H1 (cell line): ENCODE measurements at regions not wholly inside any gene's neighbourhood (a gene's known extent, or its start where the extent isn't known, plus 50 kb on each side); places are given as distances from the start of the nearest gene placed in this dataset.

ENCODE experiments used
- CTCF ChIA-PET: fragments of 300-600 bp; sonication (Branson Sonifier 250); formaldehyde crosslinking; loops from one replicate; lab custom pipeline; 2021; ENCODE audit not compliant: partially characterized antibody; lab: Charles Lee
- POLR2A ChIA-PET: fragments of 300-600 bp; sonication (Branson Sonifier 250); formaldehyde crosslinking; loops from one replicate; lab custom pipeline; 2021; ENCODE audit warnings: inconsistent platforms; ENCODE audit not compliant: partially characterized antibody; lab: Charles Lee
- DNase-seq, 2 experiments: peaks; one replicate each; pipeline versions ENCODE4 v3.0.0 to v3.0.0-alpha.2; 2010 to 2022; ENCODE audit warnings: low spot score in 2 of 2, low read depth in 1 of 2, mixed read lengths in 1 of 2
- FAIRE-seq: peaks from 2 replicates; lab custom pipeline; 2011; peaks lifted over from hg19 to GRCh38; lab: Jason Lieb, UNC
- H2AFZ ChIP-seq: 2 replicates; pipeline ENCODE4 v1.8.1; 2012; ENCODE audit warnings: low read length, inconsistent platforms
- H2AK5ac ChIP-seq: 2 replicates; pipeline ENCODE4 v1.6.1; 2013; ENCODE audit warnings: low read depth, low read length
- H2BK120ac ChIP-seq: replicated peaks from 2 replicates; pipeline ENCODE3; 2013; ENCODE audit warnings: low read depth, low read length, inconsistent platforms
- H2BK12ac ChIP-seq: 2 replicates; pipeline ENCODE4 v1.6.1; 2013; ENCODE audit warnings: low read depth, low read length
- H2BK15ac ChIP-seq: 2 replicates; pipeline ENCODE4 v1.6.1; 2013; ENCODE audit warnings: low read length
- H2BK20ac ChIP-seq: 2 replicates; pipeline ENCODE4 v1.6.1; 2013; ENCODE audit warnings: low read length
- H2BK5ac ChIP-seq: 2 replicates; pipeline ENCODE4 v1.6.1; 2013; ENCODE audit warnings: low read depth, low read length
- H3K14ac ChIP-seq: 2 replicates; pipeline ENCODE4 v1.6.1; 2013; ENCODE audit warnings: inconsistent platforms; ENCODE audit not compliant: insufficient read length
- H3K18ac ChIP-seq: 2 replicates; pipeline ENCODE4 v1.6.1; 2013; ENCODE audit warnings: low read length; ENCODE audit errors: extremely low read depth
- H3K23ac ChIP-seq: 2 replicates; pipeline ENCODE4 v1.6.1; 2013; ENCODE audit warnings: inconsistent platforms; ENCODE audit not compliant: insufficient read length
- H3K23me2 ChIP-seq: 2 replicates; pipeline ENCODE4 v1.6.1; 2013; ENCODE audit warnings: low read depth, low read length
- H3K27ac ChIP-seq: 2 replicates; pipeline ENCODE4 v1.6.1; 2011; ENCODE audit warnings: low read depth, low read length, inconsistent platforms
- H3K27me3 ChIP-seq, 4 experiments: replicated peaks in 1 of 4; 1 replicate in 1 of 4; 2 replicates in 3 of 4; pipeline versions ENCODE4 v1.6.1 to v1.8.1; 2011 to 2013; ENCODE audit warnings: low read length in 3 of 4, mild to moderate bottlenecking in 3 of 4, inconsistent platforms in 2 of 4, mixed read lengths in 2 of 4, moderate library complexity in 1 of 4; ENCODE audit not compliant: control insufficient read depth in 3 of 4, insufficient read depth in 3 of 4; ENCODE audit errors: extremely low read depth in 1 of 4
- H3K36me3 ChIP-seq, 4 experiments: 2 replicates each; pipeline versions ENCODE4 v1.6.1 to v1.8.1; 2011 to 2013; ENCODE audit warnings: mild to moderate bottlenecking in 4 of 4, low read length in 3 of 4, moderate library complexity in 2 of 4, control low read depth in 1 of 4, inconsistent platforms in 1 of 4; ENCODE audit not compliant: insufficient read depth in 4 of 4, control insufficient read depth in 2 of 4
- H3K4ac ChIP-seq: replicated peaks from 2 replicates; pipeline ENCODE3; 2013; ENCODE audit warnings: low read length, low read depth, mixed read lengths, inconsistent platforms; ENCODE audit not compliant: insufficient read length
- H3K4me1 ChIP-seq, 4 experiments: replicated peaks in 1 of 4; 1 replicate in 1 of 4; 2 replicates in 3 of 4; pipeline versions ENCODE4 v1.6.1 to v1.8.1; 2011 to 2013; ENCODE audit warnings: low read length in 3 of 4, inconsistent platforms in 2 of 4, mixed read lengths in 1 of 4; ENCODE audit not compliant: insufficient read depth in 4 of 4, control insufficient read depth in 3 of 4
- H3K4me2 ChIP-seq, 2 experiments: 2 replicates each; pipeline versions ENCODE4 v1.6.1 to v1.8.1; 2011 to 2013; ENCODE audit warnings: low read depth in 2 of 2, low read length in 2 of 2, control low read depth in 1 of 2, inconsistent platforms in 1 of 2, mild to moderate bottlenecking in 1 of 2; ENCODE audit not compliant: insufficient read depth in 1 of 2
- H3K4me3 ChIP-seq, 4 experiments: fragments of 200-600, 300-600 bp in 1 of 4; sonication (generic), shearing (Covaris generic), sonication (Bioruptor Twin) in 1 of 4; 2 replicates each; pipeline versions ENCODE4 v1.5.1 to v1.8.1; 2011 to 2016; ENCODE audit warnings: low read length in 4 of 4, low read depth in 3 of 4, control low read depth in 2 of 4, inconsistent platforms in 2 of 4, mild to moderate bottlenecking in 2 of 4, mixed read lengths in 1 of 4, moderate library complexity in 1 of 4; ENCODE audit not compliant: insufficient read depth in 2 of 4; ENCODE audit errors: extremely low read depth in 1 of 4
- H3K56ac ChIP-seq: replicated peaks from 2 replicates; pipeline ENCODE3; 2013; ENCODE audit warnings: low read depth, mild to moderate bottlenecking, mixed read lengths, low read length, inconsistent platforms; ENCODE audit not compliant: insufficient read length
- H3K79me1 ChIP-seq: 2 replicates; pipeline ENCODE4 v1.6.1; 2013; ENCODE audit warnings: low read depth, low read length, control low read depth
- H3K79me2 ChIP-seq, 2 experiments: 2 replicates each; pipeline versions ENCODE4 v1.6.1 to v1.8.1; 2012 to 2013; ENCODE audit warnings: low read length in 2 of 2, mild to moderate bottlenecking in 2 of 2, inconsistent platforms in 1 of 2; ENCODE audit not compliant: insufficient read depth in 2 of 2, control insufficient read depth in 1 of 2
- H3K9ac ChIP-seq, 4 experiments: replicated peaks in 1 of 4; 1 replicate in 1 of 4; 2 replicates in 3 of 4; pipeline versions ENCODE4 v1.6.1 to v1.8.1; 2011 to 2013; ENCODE audit warnings: low read depth in 3 of 4, low read length in 3 of 4, control low read depth in 2 of 4, mild to moderate bottlenecking in 2 of 4, moderate library complexity in 2 of 4, inconsistent platforms in 1 of 4; ENCODE audit errors: extremely low read depth in 1 of 4
- H3K9me3 ChIP-seq, 2 experiments: 2 replicates each; pipeline versions ENCODE4 v1.6.1 to v1.8.1; 2012 to 2013; ENCODE audit warnings: mild to moderate bottlenecking in 2 of 2, moderate library complexity in 2 of 2, control low read depth in 1 of 2, inconsistent platforms in 1 of 2, low read depth in 1 of 2, low read length in 1 of 2, mixed read lengths in 1 of 2; ENCODE audit not compliant: insufficient read depth in 2 of 2
- H4K20me1 ChIP-seq, 2 experiments: replicated peaks in 1 of 2; 2 replicates each; pipeline versions ENCODE3 to v1.8.1; 2011 to 2013; ENCODE audit warnings: inconsistent platforms in 2 of 2, low read length in 2 of 2, mild to moderate bottlenecking in 1 of 2; ENCODE audit not compliant: insufficient read depth in 2 of 2, control insufficient read depth in 1 of 2
- H4K5ac ChIP-seq: 2 replicates; pipeline ENCODE4 v1.6.1; 2013; ENCODE audit warnings: low read length, low read depth, mixed read lengths, inconsistent platforms; ENCODE audit not compliant: insufficient read length
- H4K8ac ChIP-seq: 2 replicates; pipeline ENCODE4 v1.8.0; 2013; ENCODE audit warnings: mild to moderate bottlenecking, moderate library complexity, low read length, inconsistent platforms; ENCODE audit not compliant: insufficient read depth; ENCODE audit errors: extremely low read depth
- H4K91ac ChIP-seq: replicated peaks from 2 replicates; pipeline ENCODE3; 2013; ENCODE audit warnings: low read length, mixed read lengths, inconsistent platforms; ENCODE audit not compliant: insufficient read length
- ATF2 ChIP-seq: IDR thresholded peaks from 2 replicates; pipeline ENCODE4 v1.6.1; 2012; ENCODE audit warnings: low read length, inconsistent platforms
- CBX8 ChIP-seq: fragments of 300-800, 300-1000 bp; sonication (generic); IDR thresholded peaks from 2 replicates; pipeline ENCODE4 v1.7.1; 2016; ENCODE audit warnings: low read depth, low read length, borderline replicate concordance
- CEBPB ChIP-seq: IDR thresholded peaks from 2 replicates; pipeline ENCODE4 v1.6.1; 2012; ENCODE audit warnings: low read depth, low read length
- EGR1 ChIP-seq: IDR thresholded peaks from 2 replicates; pipeline ENCODE4 v1.6.1; 2011; ENCODE audit warnings: low read depth, low read length, borderline replicate concordance
- EP300 ChIP-seq, 2 experiments: IDR thresholded peaks; 1 replicate in 1 of 2; 2 replicates in 1 of 2; pipeline ENCODE4 v1.6.1; 2011 to 2012; ENCODE audit warnings: low read depth in 2 of 2, low read length in 2 of 2, mild to moderate bottlenecking in 2 of 2, borderline replicate concordance in 1 of 2, inconsistent platforms in 1 of 2, moderate library complexity in 1 of 2
- GABPA ChIP-seq: IDR thresholded peaks from 2 replicates; pipeline ENCODE4 v1.6.1; 2011; ENCODE audit warnings: mild to moderate bottlenecking, low read length, moderate library complexity, borderline replicate concordance; ENCODE audit not compliant: insufficient read depth
- JUN ChIP-seq: IDR thresholded peaks from 2 replicates; pipeline ENCODE4 v1.6.1; 2011; ENCODE audit warnings: low read depth, mild to moderate bottlenecking, improper control_type of control experiment, low read length
- JUND ChIP-seq: IDR thresholded peaks from 2 replicates; pipeline ENCODE4 v1.6.1; 2011; ENCODE audit warnings: mild to moderate bottlenecking, improper control_type of control experiment, low read length
- RAD21 ChIP-seq, 2 experiments: IDR thresholded peaks in 1 of 2; conservative IDR thresholded peaks in 1 of 2; 2 replicates each; pipeline ENCODE4 v1.6.1; 2011; ENCODE audit warnings: low read depth in 2 of 2, low read length in 2 of 2, improper control_type of control experiment in 1 of 2, inconsistent platforms in 1 of 2, mild to moderate bottlenecking in 1 of 2, moderate library complexity in 1 of 2
- RXRA ChIP-seq: IDR thresholded peaks from 2 replicates; pipeline ENCODE4 v1.6.1; 2011; ENCODE audit warnings: low read depth, mild to moderate bottlenecking, low read length, moderate library complexity; ENCODE audit not compliant: insufficient read depth
- SIRT6 ChIP-seq: IDR thresholded peaks from one replicate; pipeline ENCODE4 v1.7.1; 2012; ENCODE audit warnings: low read length, inconsistent platforms
- SRF ChIP-seq: IDR thresholded peaks from 2 replicates; pipeline ENCODE4 v1.6.1; 2011; ENCODE audit warnings: mild to moderate bottlenecking, low read depth, low read length, moderate library complexity
- YY1 ChIP-seq: IDR thresholded peaks from 2 replicates; pipeline ENCODE4 v1.6.1; 2011; ENCODE audit warnings: low read depth, mild to moderate bottlenecking, low read length
- WGBS, 2 experiments: shearing (Covaris generic) in 1 of 2; methylation state at CpG; one replicate each; pipeline versions ENCODE4 v1.1.6 to v1.1.7; 2013 to 2015; ENCODE audit warnings: low lambda C conversion rate in 2 of 2, mixed read lengths in 2 of 2, inconsistent platforms in 1 of 2, low coverage in 1 of 2, missing lambda C conversion rate in 1 of 2; ENCODE audit not compliant: insufficient replicate concordance in 2 of 2, insufficient coverage in 1 of 2, insufficient read length in 1 of 2; ENCODE audit errors: extremely low coverage in 1 of 2, missing lambda C conversion rate in 1 of 2; 5-methylcytosine and 5-hydroxymethylcytosine counted together

GRCh38 chr2:18754286-18754685 lies 164.9 kb upstream of the NT5C1B start:
- 100% methylated on average over 1 of the region's 1 CpG; no CpG with 5 or more reads in 1 of the 2 experiments for WGBS, 2 experiments
- Histone ChIP-seq H3K4me3 (no peak overlapping the region), H3K4me1 (no peaks in the 10 kb centered on the region)
- no peak for TF ChIP-seq SIRT6
- no peak for TF ChIP-seq EGR1
- no peak for TF ChIP-seq EP300 (IDR thresholded peaks at IDR 0.05; ENCODE audit: borderline replicate concordance in 1 of 2, low read depth in 2 of 2, low read length in 2 of 2)
- TF ChIP-seq CEBPB, result no peak
- TF ChIP-seq SRF, result no peak
- TF ChIP-seq YY1, result no peak
- no peak for TF ChIP-seq RAD21 (IDR thresholded peaks at IDR 0.05 in 1 of 2, conservative IDR thresholded peaks at IDR 0.05 in 1 of 2; ENCODE audit: low read depth in 2 of 2, low read length in 2 of 2)
- no peak for TF ChIP-seq JUND
- TF ChIP-seq JUN, result no peak
- TF ChIP-seq CBX8, result no peak
- no peak for TF ChIP-seq ATF2
- TF ChIP-seq GABPA, result no peak
- no peak for TF ChIP-seq RXRA

More at GRCh38 chr2:18754286-18754685, 164.9 kb upstream of the NT5C1B start:
- DNase-seq (no peak), FAIRE-seq (no peak)
- no peak overlapping the region for H3K9ac ChIP-seq
- no peak overlapping the region for H2BK120ac ChIP-seq
- no peaks in the 10 kb centered on the region for H3K27me3 ChIP-seq
- ChIA-PET POLR2A (no interaction called here), CTCF (interaction anchor here (0.6 to 1.6 kb wide), 6 partner anchors 10 to 599 kb away, joined by 3 to 6 read pairs (median 5); no protein-coding TSS in a partner anchor)
- H2AFZ ChIP-seq, result no peak overlapping the region
- no peaks in the 10 kb centered on the region for H3K23me2 ChIP-seq
- H4K5ac ChIP-seq, result no peak overlapping the region
- H4K20me1 ChIP-seq, result no peaks in the 10 kb centered on the region
- no peak overlapping the region for H2AK5ac ChIP-seq
- no peak overlapping the region for H3K4ac ChIP-seq
- no peak overlapping the region for H2BK12ac ChIP-seq
- H3K36me3 ChIP-seq, result no peaks in the 10 kb centered on the region
- H3K9me3 ChIP-seq, result no peaks in the 10 kb centered on the region
- H3K79me1 ChIP-seq, result no peaks in the 10 kb centered on the region
- no peak overlapping the region for H2BK20ac ChIP-seq
- no peak overlapping the region for H3K27ac ChIP-seq
- H3K18ac ChIP-seq, result no peak overlapping the region
- H3K79me2 ChIP-seq, result no peaks in the 10 kb centered on the region
- H2BK15ac ChIP-seq, result no peak overlapping the region
- H3K4me2 ChIP-seq, result no peak overlapping the region
- H4K91ac ChIP-seq, result no peak overlapping the region
- H2BK5ac ChIP-seq, result no peak overlapping the region
- H3K23ac ChIP-seq, result no peak overlapping the region
- no peak overlapping the region for H4K8ac ChIP-seq
- no peak overlapping the region for H3K56ac ChIP-seq
- no peak overlapping the region for H3K14ac ChIP-seq
